ENCODE measurements at regions not wholly inside any gene's neighbourhood (a gene's known extent, or its start where the extent isn't known, plus 50 kb on each side); places are given as distances from the start of the nearest gene placed in this dataset.
"Not testable (repeated sequence)": the region's sequence is repeated elsewhere in the genome, so short reads cannot be mapped to it uniquely, and the experiment has no call there.

- no peak overlapping the region for H3K27ac ChIP-seq
- DNase-seq (ENCODE audit: low read depth, low spot score), result no peak
Measured at GRCh38 chr2:128501006-128501690, 182.5 kb upstream of the HS6ST1 start.

GRCh38 chr2:128501700-128502099, 183.0 kb upstream of the HS6ST1 start:
- no peak for DNase-seq (ENCODE audit: low read depth, low spot score)
- H3K27ac ChIP-seq, result no peak overlapping the region

- no peak overlapping the region for H3K27ac ChIP-seq
- DNase-seq (ENCODE audit: low read depth, low spot score), result no peak
Measured at GRCh38 chr2:128502200-128502599, 183.5 kb upstream of the HS6ST1 start.

GRCh38 chr2:128502638-128503246, 184.1 kb upstream of the HS6ST1 start:
- no peak for DNase-seq (ENCODE audit: low read depth, low spot score)
- no peak overlapping the region for H3K27ac ChIP-seq

- H3K27ac ChIP-seq, result no peak overlapping the region
- no peak for DNase-seq (ENCODE audit: low read depth, low spot score)
Measured at GRCh38 chr2:128503399-128504245, 185.0 kb upstream of the HS6ST1 start.

- DNase-seq (ENCODE audit: low read depth, low spot score), result no peak
- H3K27ac ChIP-seq, result no peak overlapping the region
Measured at GRCh38 chr2:128504246-128505149, 185.8 kb upstream of the HS6ST1 start.

GRCh38 chr2:128505150-128505490, 186.5 kb upstream of the HS6ST1 start:
- H3K27ac ChIP-seq, result no peak overlapping the region
- no peak for DNase-seq (ENCODE audit: low read depth, low spot score)

GRCh38 chr2:128505575-128506526, 187.2 kb upstream of the HS6ST1 start:
- no peak overlapping the region for H3K27ac ChIP-seq
- no peak for DNase-seq (ENCODE audit: low read depth, low spot score)

GRCh38 chr2:128506534-128506933, 187.9 kb upstream of the HS6ST1 start:
- no peak overlapping the region for H3K27ac ChIP-seq
- DNase-seq (ENCODE audit: low read depth, low spot score), result no peak

GRCh38 chr2:128510701-128511397, 192.2 kb upstream of the HS6ST1 start:
- no peak for DNase-seq (ENCODE audit: low read depth, low spot score)
- H3K27ac ChIP-seq, result no peak overlapping the region

GRCh38 chr2:128511731-128512378, 193.2 kb upstream of the HS6ST1 start:
- no peak overlapping the region for H3K27ac ChIP-seq
- no peak for DNase-seq (ENCODE audit: low read depth, low spot score)

- DNase-seq (ENCODE audit: low read depth, low spot score), result no peak
- no peak overlapping the region for H3K27ac ChIP-seq
Measured at GRCh38 chr2:128512379-128513115, 193.9 kb upstream of the HS6ST1 start.

GRCh38 chr2:128513116-128513960, 194.7 kb upstream of the HS6ST1 start:
- no peak for DNase-seq (ENCODE audit: low read depth, low spot score)
- H3K27ac ChIP-seq, result no peak overlapping the region

GRCh38 chr2:128513961-128514283, 195.3 kb upstream of the HS6ST1 start:
- DNase-seq (ENCODE audit: low read depth, low spot score), result no peak
- H3K27ac ChIP-seq, result no peak overlapping the region

- no peak overlapping the region for H3K27ac ChIP-seq
- DNase-seq (ENCODE audit: low read depth, low spot score), result no peak
Measured at GRCh38 chr2:128514555-128514955, 195.9 kb upstream of the HS6ST1 start.

GRCh38 chr2:128516938-128517337, 198.3 kb upstream of the HS6ST1 start:
- H3K27ac ChIP-seq, result no peak overlapping the region
- DNase-seq (ENCODE audit: low read depth, low spot score), result no peak

- not testable (repeated sequence) for H3K27ac ChIP-seq; DNase-seq (ENCODE audit: low read depth, low spot score)
Measured at GRCh38 chr2:128519028-128519427, 200.4 kb upstream of the HS6ST1 start.

All from epithelial cell of prostate (primary cell).